GM23248 (cell line): ENCODE measurements at regions not wholly inside any gene's neighbourhood (a gene's known extent, or its start where the extent isn't known, plus 50 kb on each side); places are given as distances from the start of the nearest gene placed in this dataset.

ENCODE experiments used
- DNase-seq: peaks from one replicate; pipeline ENCODE4 v3.0.0-alpha.2; 2015
- H2AFZ ChIP-seq: fragments of 200-600 bp; sonication (generic); 2 replicates; pipeline ENCODE4 v1.6.1; 2016; ENCODE audit warnings: antibody characterized with exemption
- H3F3A ChIP-seq: fragments of 200-600 bp; sonication (generic); 2 replicates; pipeline ENCODE4 v1.6.1; 2016; ENCODE audit warnings: mild to moderate bottlenecking, antibody characterized with exemption, mixed run types; ENCODE audit not compliant: insufficient read depth
- H3K27ac ChIP-seq: fragments of 200-600 bp; sonication (generic); 2 replicates; pipeline ENCODE4 v1.5.1; 2016; ENCODE audit warnings: mild to moderate bottlenecking
- H3K27me3 ChIP-seq: fragments of 200-600 bp; sonication (generic); replicated peaks from 2 replicates; pipeline ENCODE4 v1.6.1; 2016; ENCODE audit warnings: mild to moderate bottlenecking; ENCODE audit not compliant: insufficient read depth
- H3K36me3 ChIP-seq: fragments of 200-600 bp; sonication (generic); 2 replicates; pipeline ENCODE4 v1.6.1; 2016; ENCODE audit warnings: low read depth, mild to moderate bottlenecking
- H3K4me1 ChIP-seq: fragments of 200-600 bp; sonication (generic); 2 replicates; pipeline ENCODE4 v1.6.1; 2016; ENCODE audit warnings: mild to moderate bottlenecking; ENCODE audit not compliant: insufficient read depth
- H3K4me2 ChIP-seq: fragments of 200-600 bp; sonication (generic); one replicate; pipeline ENCODE4 v1.6.1; 2016; ENCODE audit warnings: mild to moderate bottlenecking; ENCODE audit not compliant: unreplicated experiment
- H3K4me3 ChIP-seq: fragments of 200-600 bp; sonication (generic); 2 replicates; pipeline ENCODE4 v1.5.1; 2016; ENCODE audit warnings: mild to moderate bottlenecking
- H3K79me2 ChIP-seq: fragments of 200-600 bp; sonication (generic); 2 replicates; pipeline ENCODE4 v1.6.1; 2016; ENCODE audit warnings: mild to moderate bottlenecking; ENCODE audit not compliant: insufficient read depth
- H3K9ac ChIP-seq: fragments of 200-600 bp; sonication (generic); 2 replicates; pipeline ENCODE4 v1.6.1; 2016; ENCODE audit warnings: mild to moderate bottlenecking
- H3K9me2 ChIP-seq: fragments of 200-600 bp; sonication (generic); 2 replicates; pipeline ENCODE4 v1.6.1; 2016; ENCODE audit warnings: mixed run types, mild to moderate bottlenecking, moderate library complexity; ENCODE audit not compliant: insufficient read depth
- H3K9me3 ChIP-seq: fragments of 200-600 bp; sonication (generic); one replicate; pipeline ENCODE4 v1.6.1; 2017; ENCODE audit warnings: low read depth
- H4K20me1 ChIP-seq: fragments of 200-600 bp; sonication (generic); 2 replicates; pipeline ENCODE4 v1.6.0; 2016; ENCODE audit not compliant: insufficient read depth
- EZH2 ChIP-seq: fragments of 200-600 bp; sonication (generic); IDR thresholded peaks from 2 replicates; pipeline ENCODE4 v1.6.1; 2018; ENCODE audit warnings: antibody characterized with exemption, mild to moderate bottlenecking; ENCODE audit not compliant: insufficient read depth, poor library complexity, severe bottlenecking
- EZH2phosphoT487 ChIP-seq: fragments of 200-600 bp; sonication (generic); IDR thresholded peaks from 2 replicates; pipeline ENCODE4 v1.6.1; 2018; ENCODE audit warnings: antibody characterized with exemption, moderate library complexity, mild to moderate bottlenecking, low read depth; ENCODE audit not compliant: insufficient read depth
- WGBS, 2 experiments: methylation state at CpG; one replicate each; pipeline ENCODE4 v1.1.6; 2015 to 2017; ENCODE audit warnings: low lambda C conversion rate in 2 of 2, low coverage in 1 of 2; ENCODE audit errors: missing lambda C conversion rate in 2 of 2; 5-methylcytosine and 5-hydroxymethylcytosine counted together
- in situ Hi-C: fragments of 300-500 bp; cut with MboI; formaldehyde crosslinking; loops from 2 replicates; pipeline ENCODE4 v1.15.0; 2020

GRCh38 chr10:47224546-47225218 is 75.3 kb upstream of the GDF10 start:
- H3K4me3 ChIP-seq = no peak overlapping the region
- no peaks in the 10 kb centered on the region for H3K79me2 ChIP-seq
- no peaks in the 10 kb centered on the region for H3K9me2 ChIP-seq
- H3K27me3 ChIP-seq = peaks cover 6% of the 10 kb centered on the region
- in situ Hi-C loops = no loop called here
- H3K9ac ChIP-seq = no peak overlapping the region
- no peak overlapping the region for H3K27ac ChIP-seq
- no peaks in the 10 kb centered on the region for H3F3A ChIP-seq
- WGBS, 2 experiments = 3 to 9% methylated on average over 2 of the region's 2 CpGs
- H2AFZ ChIP-seq = no peak overlapping the region
- H3K4me2 ChIP-seq = no peak overlapping the region
- TF ChIP-seq EZH2phosphoT487 (no peak), EZH2 (no peak)
- H4K20me1 ChIP-seq = no peaks in the 10 kb centered on the region
- DNase-seq = no peak
- no peaks in the 10 kb centered on the region for H3K9me3 ChIP-seq
- H3K4me1 ChIP-seq = no peaks in the 10 kb centered on the region
- H3K36me3 ChIP-seq = no peaks in the 10 kb centered on the region

GRCh38 chr10:47225219-47225927 is 74.6 kb upstream of the GDF10 start:
- no peak overlapping the region for H3K27ac ChIP-seq
- no peak overlapping the region for H3K4me2 ChIP-seq
- no peaks in the 10 kb centered on the region for H3F3A ChIP-seq
- in situ Hi-C loops = no loop called here
- no peaks in the 10 kb centered on the region for H3K4me1 ChIP-seq
- 56 to 59% methylated on average over 8 of the region's 8 CpGs for WGBS, 2 experiments
- TF ChIP-seq EZH2phosphoT487 (no peak), EZH2 (no peak)
- no peaks in the 10 kb centered on the region for H3K36me3 ChIP-seq
- no peaks in the 10 kb centered on the region for H3K9me2 ChIP-seq
- H4K20me1 ChIP-seq = no peaks in the 10 kb centered on the region
- H2AFZ ChIP-seq = no peak overlapping the region
- no peak overlapping the region for H3K9ac ChIP-seq
- H3K9me3 ChIP-seq = no peaks in the 10 kb centered on the region
- H3K79me2 ChIP-seq = no peaks in the 10 kb centered on the region
- peaks cover 6% of the 10 kb centered on the region for H3K27me3 ChIP-seq
- H3K4me3 ChIP-seq = no peak overlapping the region
- DNase-seq = no peak

- Histone ChIP-seq H4K20me1 (no peaks in the 10 kb centered on the region), H3K27ac (no peak overlapping the region), H3K27me3 (peaks cover 3% of the 10 kb centered on the region), H3K9me3 (no peaks in the 10 kb centered on the region), H3K36me3 (no peaks in the 10 kb centered on the region), H3K9me2 (no peaks in the 10 kb centered on the region), H2AFZ (no peak overlapping the region), H3K4me1 (no peaks in the 10 kb centered on the region), H3K9ac (no peak overlapping the region), H3F3A (no peaks in the 10 kb centered on the region), H3K4me2 (no peak overlapping the region), H3K79me2 (no peaks in the 10 kb centered on the region), H3K4me3 (no peak overlapping the region)
- in situ Hi-C loops = no loop called here
- TF ChIP-seq EZH2phosphoT487 (no peak), EZH2 (no peak)
- DNase-seq = no peak
- WGBS, 2 experiments = 41 to 42% methylated on average over 8 of the region's 8 CpGs
Measured at GRCh38 chr10:47225928-47226645, 73.9 kb upstream of the GDF10 start.

GRCh38 chr10:47230482-47230881 is 69.5 kb upstream of the GDF10 start:
- no peak for DNase-seq
- peaks cover 11% of the 10 kb centered on the region; the same call in 1 of the 2 replicates for H3K27me3 ChIP-seq
- H3K36me3 ChIP-seq = no peaks in the 10 kb centered on the region
- no peak overlapping the region for H3K9ac ChIP-seq
- H3K4me3 ChIP-seq = no peak overlapping the region
- no peaks in the 10 kb centered on the region for H3F3A ChIP-seq
- no peak overlapping the region for H3K27ac ChIP-seq
- WGBS, 2 experiments = 42 to 50% methylated on average over 4 of the region's 4 CpGs
- no peaks in the 10 kb centered on the region for H3K4me1 ChIP-seq
- no peaks in the 10 kb centered on the region for H3K79me2 ChIP-seq
- no peak for TF ChIP-seq EZH2
- no peak for TF ChIP-seq EZH2phosphoT487
- H3K9me2 ChIP-seq = no peaks in the 10 kb centered on the region
- in situ Hi-C loops = no loop called here
- no peaks in the 10 kb centered on the region for H3K9me3 ChIP-seq
- H2AFZ ChIP-seq = no peak overlapping the region
- no peak overlapping the region for H3K4me2 ChIP-seq
- no peaks in the 10 kb centered on the region for H4K20me1 ChIP-seq
